SK-N-SH treated with all-trans-retinoic acid at 6 μM for 48 hours (cell line): ENCODE measurements at regions not wholly inside any gene's neighbourhood (a gene's known extent, or its start where the extent isn't known, plus 50 kb on each side); places are given as distances from the start of the nearest gene placed in this dataset.

ENCODE experiments used
- ATAC-seq: fragments of 200-7000 bp; cut with Tn5 transposase; 3 replicates; pipeline ENCODE4 v1.9.1; 2020; ENCODE audit warnings: mild to moderate bottlenecking, moderate library complexity
- ARNTL ChIP-seq: fragments of 450-650 bp; formaldehyde crosslinking; IDR thresholded peaks from 2 replicates; pipeline ENCODE4 v1.5.0; 2020; ENCODE audit warnings: low read depth, mild to moderate bottlenecking, moderate library complexity, borderline replicate concordance
- CSDC2 ChIP-seq: fragments of 250-450 bp; sonication (Bioruptor Pico); IDR thresholded peaks from 2 replicates; pipeline ENCODE4 v1.5.0; 2020; ENCODE audit warnings: mild to moderate bottlenecking, moderate library complexity
- ESRRG ChIP-seq: fragments of 250-450 bp; sonication (Bioruptor Pico); IDR thresholded peaks from 2 replicates; pipeline ENCODE4 v1.6.1; 2021; ENCODE audit warnings: mild to moderate bottlenecking
- GLIS3 ChIP-seq: fragments of 250-450 bp; sonication (Bioruptor Pico); IDR thresholded peaks from 2 replicates; pipeline ENCODE4 v1.5.0; 2020; ENCODE audit warnings: mild to moderate bottlenecking, moderate library complexity
- ISL1 ChIP-seq: fragments of 250-450 bp; sonication (Bioruptor Pico); IDR thresholded peaks from 2 replicates; pipeline ENCODE4 v2.1.2; 2022; ENCODE audit warnings: mild to moderate bottlenecking, moderate library complexity
- PATZ1 ChIP-seq: fragments of 250-450 bp; sonication (Bioruptor Pico); IDR thresholded peaks from 2 replicates; pipeline ENCODE4 v1.8.0; 2020; ENCODE audit warnings: mild to moderate bottlenecking, moderate library complexity, borderline replicate concordance
- POU6F1 ChIP-seq: fragments of 250-450 bp; sonication (Bioruptor Pico); IDR thresholded peaks from 2 replicates; pipeline ENCODE4 v1.8.0; 2021; ENCODE audit warnings: low read depth, mild to moderate bottlenecking, moderate library complexity, borderline replicate concordance
- PPARA ChIP-seq: fragments of 250-450 bp; sonication (Bioruptor Pico); IDR thresholded peaks from 2 replicates; pipeline ENCODE4 v1.5.0; 2020; ENCODE audit warnings: mild to moderate bottlenecking, borderline replicate concordance
- RARB ChIP-seq: fragments of 250-450 bp; sonication (Bioruptor Pico); IDR thresholded peaks from 2 replicates; pipeline ENCODE4 v1.8.0; 2021; ENCODE audit warnings: mild to moderate bottlenecking, moderate library complexity
- TCF4 ChIP-seq: fragments of 250-450 bp; sonication (Bioruptor Pico); IDR thresholded peaks from 2 replicates; pipeline ENCODE4 v1.8.0; 2021; ENCODE audit warnings: mild to moderate bottlenecking, moderate library complexity, borderline replicate concordance
- TOX ChIP-seq: fragments of 250-450 bp; sonication (Bioruptor Pico); IDR thresholded peaks from 2 replicates; pipeline ENCODE4 v1.8.0; 2021; ENCODE audit warnings: mild to moderate bottlenecking, moderate library complexity, borderline replicate concordance
- TSHZ2 ChIP-seq: fragments of 250-450 bp; sonication (Bioruptor Pico); IDR thresholded peaks from 2 replicates; pipeline ENCODE4 v1.5.0; 2020; ENCODE audit warnings: mild to moderate bottlenecking, moderate library complexity
- ZC3H10 ChIP-seq: fragments of 250-450 bp; sonication (Bioruptor Pico); IDR thresholded peaks from 2 replicates; pipeline ENCODE4 v1.5.1; 2021; ENCODE audit warnings: mild to moderate bottlenecking, moderate library complexity
- ZFP3 ChIP-seq: fragments of 250-450 bp; sonication (Bioruptor Pico); IDR thresholded peaks from 2 replicates; pipeline ENCODE4 v1.5.0; 2020; ENCODE audit warnings: mild to moderate bottlenecking, moderate library complexity
- ZFP30 ChIP-seq: fragments of 450-650 bp; formaldehyde crosslinking; IDR thresholded peaks from 2 replicates; pipeline ENCODE4 v1.5.0; 2022; ENCODE audit warnings: mild to moderate bottlenecking, moderate library complexity
- ZNF565 ChIP-seq: fragments of 450-650 bp; formaldehyde crosslinking; conservative IDR thresholded peaks from 2 replicates; pipeline ENCODE4 v1.5.0; 2020; ENCODE audit warnings: low read depth, mild to moderate bottlenecking, moderate library complexity
- ZNF8 ChIP-seq: fragments of 450-650 bp; formaldehyde crosslinking; IDR thresholded peaks from 2 replicates; pipeline ENCODE4 v1.5.0; 2020; ENCODE audit warnings: mild to moderate bottlenecking, moderate library complexity
- TF ChIP-seq, protein P1 (sequence below): fragments of 250-450 bp; sonication (Bioruptor Pico); IDR thresholded peaks from 2 replicates; pipeline ENCODE4 v1.5.1; 2021; ENCODE audit warnings: mild to moderate bottlenecking, moderate library complexity

DNA sequence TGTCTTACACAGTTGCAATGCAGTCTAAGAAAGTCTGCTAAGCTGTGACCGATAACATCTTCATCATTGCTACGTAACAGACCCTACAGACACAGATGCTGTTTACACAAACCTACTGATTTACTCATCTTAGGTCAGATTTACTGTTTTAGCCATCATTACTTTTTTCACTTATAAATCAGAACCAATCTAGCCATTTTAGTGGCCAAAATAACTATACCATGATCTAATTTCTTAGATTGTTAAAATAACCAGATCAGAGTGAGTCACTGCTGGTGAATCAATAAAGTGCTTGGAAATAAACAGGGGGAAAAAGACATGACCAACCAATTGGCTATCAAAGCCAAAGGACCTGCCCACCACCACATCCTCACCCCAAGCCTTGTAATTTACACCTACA is 57.0 kb upstream of the FOXN3 start (continued):
- TF ChIP-seq TCF4, result peak; percentile 92
- TF ChIP-seq ZNF565 (CRISPR knock-in tag), result no peak
- no peak for TF ChIP-seq ARNTL
- no peak for TF ChIP-seq PATZ1 (CRISPR knock-in tag)
- TF ChIP-seq ISL1 (CRISPR knock-in tag), result peak; percentile 90
- peak; percentile 76 for TF ChIP-seq ZC3H10 (CRISPR knock-in tag)

- no peak for ATAC-seq
- TF ChIP-seq ZNF565 (CRISPR knock-in tag), result no peak
- TF ChIP-seq POU6F1, result no peak
- TF ChIP-seq TOX, result no peak
- TF ChIP-seq PATZ1 (CRISPR knock-in tag), result no peak
- no peak for TF ChIP-seq ESRRG
- TF ChIP-seq, all 23 proteins: peak for 0
Measured at GRCh38 chr14:89473569-89473968, 56.5 kb upstream of the FOXN3 start.

GRCh38 chr14:89470401-89470800 is 53.4 kb upstream of the FOXN3 start:
- TF ChIP-seq ESRRG, result no peak
- no peak for TF ChIP-seq GLIS3 (CRISPR knock-in tag)
- no peak for TF ChIP-seq ZFP30 (CRISPR knock-in tag)
- TF ChIP-seq ZC3H10 (CRISPR knock-in tag), result no peak
- no peak for TF ChIP-seq ISL1 (CRISPR knock-in tag)
- no peak for TF ChIP-seq ZNF8 (CRISPR knock-in tag)
- no peak for TF ChIP-seq ARNTL
- no peak for TF ChIP-seq TOX
- no peak for TF ChIP-seq RARB (CRISPR knock-in tag)
- TF ChIP-seq TSHZ2 (CRISPR knock-in tag), result no peak
- TF ChIP-seq, protein P1, sequence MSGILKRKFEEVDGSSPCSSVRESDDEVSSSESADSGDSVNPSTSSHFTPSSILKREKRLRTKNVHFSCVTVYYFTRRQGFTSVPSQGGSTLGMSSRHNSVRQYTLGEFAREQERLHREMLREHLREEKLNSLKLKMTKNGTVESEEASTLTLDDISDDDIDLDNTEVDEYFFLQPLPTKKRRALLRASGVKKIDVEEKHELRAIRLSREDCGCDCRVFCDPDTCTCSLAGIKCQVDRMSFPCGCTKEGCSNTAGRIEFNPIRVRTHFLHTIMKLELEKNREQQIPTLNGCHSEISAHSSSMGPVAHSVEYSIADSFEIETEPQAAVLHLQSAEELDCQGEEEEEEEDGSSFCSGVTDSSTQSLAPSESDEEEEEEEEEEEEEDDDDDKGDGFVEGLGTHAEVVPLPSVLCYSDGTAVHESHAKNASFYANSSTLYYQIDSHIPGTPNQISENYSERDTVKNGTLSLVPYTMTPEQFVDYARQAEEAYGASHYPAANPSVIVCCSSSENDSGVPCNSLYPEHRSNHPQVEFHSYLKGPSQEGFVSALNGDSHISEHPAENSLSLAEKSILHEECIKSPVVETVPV (CRISPR knock-in tag), result no peak
- TF ChIP-seq PATZ1 (CRISPR knock-in tag), result no peak
- TF ChIP-seq CSDC2, result no peak
- TF ChIP-seq PPARA (CRISPR knock-in tag), result no peak
- TF ChIP-seq TCF4, result no peak
- TF ChIP-seq ZFP3 (CRISPR knock-in tag), result no peak
- ATAC-seq, result no peak
